Hematopoietic multipotent progenitor cell treated with erythropoietin and hydrocortisone succinate and interleukin-3 and kit ligand, for 4 days (in vitro differentiated cells): ENCODE measurements at regions not wholly inside any gene's neighbourhood (a gene's known extent, or its start where the extent isn't known, plus 50 kb on each side); places are given as distances from the start of the nearest gene placed in this dataset.

Experiments used
- DNase-seq: peaks from one replicate; pipeline ENCODE4 v3.0.0-alpha.2; 2015

DNA sequence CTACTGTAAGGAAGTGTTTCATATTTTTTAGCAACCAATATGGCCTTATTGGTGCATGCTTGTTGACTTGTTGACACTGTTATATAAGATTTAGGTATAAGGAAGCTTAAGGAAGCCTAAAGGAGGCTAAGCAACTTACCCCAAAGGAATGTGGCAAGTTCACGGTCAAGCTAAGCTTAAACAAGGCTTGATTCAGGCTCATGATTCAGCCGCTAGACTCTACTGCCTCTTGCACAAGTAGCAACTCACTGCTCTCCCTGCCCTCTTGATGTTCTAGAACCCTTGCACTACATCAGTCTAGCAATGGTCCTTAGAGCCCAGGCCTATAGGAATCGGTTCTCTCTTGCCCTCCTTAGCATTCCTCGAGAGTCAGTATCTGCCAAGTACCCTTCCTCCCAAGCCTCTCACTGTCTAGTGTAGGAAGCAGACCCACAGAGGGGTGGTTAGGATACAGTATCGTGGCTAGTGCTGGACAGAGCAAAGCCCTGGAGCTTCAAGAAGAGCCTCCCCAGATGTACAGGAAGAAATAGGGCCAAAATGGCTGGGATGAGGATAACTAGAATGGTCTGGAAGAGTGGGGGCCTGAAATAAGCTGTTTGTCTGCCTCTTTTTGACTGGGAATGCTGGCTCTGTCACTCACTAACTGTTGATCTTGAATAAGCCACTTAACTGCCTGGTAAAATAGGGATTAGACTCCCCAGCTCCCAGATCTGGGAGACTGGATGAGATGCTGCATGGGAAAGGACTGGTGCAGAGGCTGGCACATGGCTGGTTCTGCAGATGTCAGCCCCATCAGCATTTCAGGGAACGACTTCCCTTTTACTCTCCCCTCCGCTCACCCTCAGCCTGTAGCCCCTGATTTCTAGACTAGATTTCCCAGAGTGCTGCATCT is 122.2 kb downstream of the NAV1 start:
- DNase-seq, result no peak

DNA sequence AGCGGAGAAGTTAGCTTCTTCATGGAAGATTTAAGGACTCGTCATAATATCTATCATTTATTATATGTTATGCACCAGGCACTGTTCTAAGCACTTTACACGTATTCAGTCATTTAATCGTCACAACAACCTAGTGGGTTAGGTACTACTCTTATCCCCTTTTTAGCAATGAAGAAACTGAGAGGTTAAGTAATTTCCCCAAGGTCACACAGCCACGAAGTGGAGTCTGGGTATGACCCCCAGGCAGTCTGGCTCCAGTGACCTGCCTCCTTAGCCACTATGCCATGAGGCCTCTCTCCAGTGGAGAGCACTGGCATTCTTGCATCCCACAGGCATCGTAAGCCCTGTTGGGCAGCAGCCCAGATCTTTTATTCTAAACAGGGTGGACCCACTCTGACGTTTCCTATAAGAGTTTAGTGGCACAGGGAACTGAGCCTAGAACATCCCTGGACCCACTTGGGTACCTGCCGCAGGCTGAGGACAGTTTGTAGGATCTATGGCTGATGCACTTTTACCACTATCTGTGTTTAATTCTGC is 123.0 kb downstream of the NAV1 start:
- DNase-seq, result no peak

DNA sequence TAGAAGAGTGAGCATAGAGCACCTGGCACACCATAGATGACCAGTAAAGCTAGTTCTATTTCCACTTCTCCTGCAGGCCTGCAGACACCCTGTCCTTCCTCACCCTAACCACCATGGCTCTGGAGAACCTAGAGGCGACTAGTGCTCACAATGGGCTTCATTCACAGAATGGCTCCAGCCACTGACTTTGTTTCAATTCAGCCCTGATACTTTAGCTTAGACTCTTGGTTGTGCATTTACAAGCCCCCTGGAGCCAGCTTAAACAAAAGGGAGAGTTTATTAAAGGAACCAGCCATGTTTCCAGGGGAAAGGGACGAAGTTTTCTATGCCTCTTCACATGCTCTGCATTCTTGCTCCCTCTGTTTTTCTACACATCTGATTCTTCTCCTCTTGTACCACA is 123.7 kb downstream of the NAV1 start:
- no peak for DNase-seq

- no peak for DNase-seq
Measured at GRCh38 chr1:201663491-201664113, 124.7 kb downstream of the NAV1 start.

GRCh38 chr1:201665036-201665435 is 126.1 kb downstream of the NAV1 start:
- DNase-seq, result no peak

DNA sequence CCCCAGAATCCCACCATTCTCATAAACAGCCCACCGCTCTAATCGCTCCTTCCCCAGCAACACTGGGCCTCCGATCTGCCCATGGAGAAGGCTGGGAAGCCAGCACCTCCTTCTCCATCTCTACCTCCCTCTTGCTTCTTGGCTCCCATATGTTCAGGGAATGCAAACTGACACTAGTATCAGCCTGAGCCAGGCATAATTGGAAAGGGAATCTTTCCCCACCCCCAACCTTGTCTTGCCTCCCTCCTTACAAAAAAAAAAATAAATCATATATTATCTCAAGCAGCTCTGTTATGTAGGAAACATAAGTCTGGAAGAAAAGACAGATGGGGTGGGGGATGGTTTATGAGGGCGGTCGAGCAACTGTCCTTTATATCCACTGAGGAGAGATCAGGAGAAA is 127.2 kb downstream of the NAV1 start:
- no peak for DNase-seq

GRCh38 chr1:201666645-201667044 is 127.7 kb downstream of the NAV1 start:
- no peak for DNase-seq

DNA sequence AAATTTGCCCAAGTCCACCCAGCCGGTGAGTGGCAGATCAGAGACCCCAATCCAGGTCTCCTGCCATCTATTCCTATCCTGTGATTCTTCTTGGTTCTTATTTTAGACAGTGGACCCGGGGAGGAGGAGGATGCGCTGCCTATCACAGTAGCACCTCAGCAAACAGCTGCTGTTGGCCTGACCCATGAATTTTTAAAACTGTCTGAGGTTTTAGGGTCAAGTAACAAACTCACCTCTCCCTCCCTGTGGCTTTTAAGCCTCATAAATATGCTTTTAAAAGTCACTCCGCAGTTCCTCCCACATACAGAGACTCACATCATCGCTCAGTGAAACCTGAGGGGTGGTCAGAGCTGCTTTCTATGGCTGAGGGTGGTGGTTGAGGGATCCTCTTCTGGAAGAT is 128.6 kb downstream of the NAV1 start:
- no peak for DNase-seq

DNA sequence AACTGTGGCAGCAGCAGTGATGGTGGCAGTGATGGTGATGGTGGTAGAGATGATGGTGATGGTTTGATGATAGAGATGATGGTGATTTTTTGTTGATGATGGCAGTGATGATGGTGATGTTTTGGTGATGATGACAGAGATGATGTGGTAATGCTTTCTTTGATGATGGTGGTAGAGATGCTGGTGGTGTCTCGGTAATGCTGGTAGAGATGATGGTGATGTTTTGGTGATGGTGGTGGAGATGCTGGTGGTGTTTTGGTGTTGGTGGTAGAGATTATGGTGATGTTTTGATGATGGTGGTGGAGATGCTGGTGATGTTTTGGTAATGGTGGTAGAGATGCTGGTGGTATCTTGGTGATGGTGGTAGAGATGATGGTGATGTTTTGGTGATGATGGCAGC is 131.6 kb downstream of the NAV1 start:
- DNase-seq, result no peak

DNA sequence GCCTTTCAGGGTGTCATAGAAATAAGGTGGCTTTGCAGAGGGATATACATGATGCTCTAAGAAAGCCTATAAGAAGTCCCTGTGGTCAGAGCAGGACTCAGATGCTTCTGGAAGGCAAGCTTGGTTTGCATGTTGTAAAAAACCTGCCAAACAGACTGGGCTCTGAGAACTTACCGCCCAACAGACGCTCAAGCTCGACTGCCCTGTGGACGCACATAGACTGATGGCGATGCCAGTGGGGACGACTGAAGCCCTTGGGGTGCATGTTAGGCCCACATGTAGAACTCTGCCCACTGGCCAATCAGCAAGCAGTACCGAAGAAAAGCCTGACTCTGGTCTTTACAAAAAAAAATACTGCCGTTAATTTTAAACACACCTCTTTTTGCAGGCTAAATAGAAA is 133.8 kb downstream of the NAV1 start:
- DNase-seq, result no peak

GRCh38 chr1:201673093-201673492 is 134.2 kb downstream of the NAV1 start:
- DNase-seq, result peak; percentile 67

DNA sequence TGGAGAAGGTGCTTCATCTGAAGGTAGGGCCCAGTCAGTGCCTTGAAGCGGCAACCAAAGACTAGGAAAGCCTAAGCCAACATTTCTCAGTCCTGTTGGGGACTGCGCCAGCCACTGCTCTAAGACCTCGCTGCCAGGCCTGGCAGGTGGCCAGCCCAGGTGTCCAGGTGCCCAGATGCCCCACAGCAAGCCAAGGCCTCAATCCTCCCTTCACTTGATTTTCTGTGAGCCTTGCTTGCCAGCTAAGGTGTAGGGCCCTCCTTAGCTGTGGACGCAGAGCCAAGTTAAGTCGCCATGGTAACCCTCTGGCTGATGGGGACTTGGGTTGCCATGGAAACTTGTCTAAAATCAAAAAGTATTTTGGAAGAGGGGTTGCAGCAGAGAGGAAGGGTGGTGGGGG is 135.0 kb downstream of the NAV1 start:
- DNase-seq, result no peak

- peak; percentile 91 for DNase-seq
Measured at GRCh38 chr1:201675143-201675542, 136.2 kb downstream of the NAV1 start.

GRCh38 chr1:201676197-201676596 is 137.3 kb downstream of the NAV1 start:
- peak; percentile 31 for DNase-seq

- no peak for DNase-seq
Measured at GRCh38 chr1:201676641-201677040, 137.7 kb downstream of the NAV1 start.

DNA sequence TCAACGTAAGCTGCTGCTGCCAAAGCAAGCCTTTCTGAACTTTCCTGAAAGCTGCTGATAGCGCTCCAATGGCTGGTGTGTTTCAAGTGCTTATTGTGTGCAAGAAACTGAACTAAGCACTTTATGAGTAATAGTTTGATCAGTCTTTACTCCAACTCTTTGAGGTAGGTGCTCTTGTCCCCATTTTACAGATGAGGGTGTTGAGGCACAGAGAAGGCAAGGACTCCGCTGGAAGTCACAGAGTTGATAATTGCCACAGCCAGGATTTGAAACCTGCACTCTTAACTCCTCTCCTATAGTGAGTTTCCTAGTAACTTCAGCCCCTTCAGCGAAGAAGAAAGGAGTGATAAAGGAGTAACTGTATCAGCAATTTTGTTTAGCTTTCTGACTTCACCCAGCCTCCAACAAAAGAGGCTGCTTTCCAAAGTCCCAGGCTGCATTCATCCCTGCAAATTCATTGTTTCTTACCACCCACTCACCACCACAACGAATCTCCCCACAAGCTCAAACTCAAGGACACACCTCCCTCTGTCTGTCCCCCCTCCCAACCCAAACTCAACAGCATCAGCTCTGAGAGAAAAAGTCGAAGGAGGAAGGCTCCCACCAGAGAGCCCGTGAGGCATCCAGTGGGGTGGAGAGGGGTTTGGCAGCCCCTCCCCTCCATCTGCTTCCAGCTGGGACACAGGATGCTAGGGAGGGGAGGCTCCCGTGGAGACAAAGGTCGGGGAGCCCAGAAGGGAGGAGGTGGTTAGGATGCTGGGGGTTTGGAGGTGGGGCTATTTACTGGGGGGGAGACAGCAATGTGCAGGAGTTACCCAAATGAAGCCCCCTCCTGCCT is 139.6 kb downstream of the NAV1 start:
- no peak for DNase-seq

DNA sequence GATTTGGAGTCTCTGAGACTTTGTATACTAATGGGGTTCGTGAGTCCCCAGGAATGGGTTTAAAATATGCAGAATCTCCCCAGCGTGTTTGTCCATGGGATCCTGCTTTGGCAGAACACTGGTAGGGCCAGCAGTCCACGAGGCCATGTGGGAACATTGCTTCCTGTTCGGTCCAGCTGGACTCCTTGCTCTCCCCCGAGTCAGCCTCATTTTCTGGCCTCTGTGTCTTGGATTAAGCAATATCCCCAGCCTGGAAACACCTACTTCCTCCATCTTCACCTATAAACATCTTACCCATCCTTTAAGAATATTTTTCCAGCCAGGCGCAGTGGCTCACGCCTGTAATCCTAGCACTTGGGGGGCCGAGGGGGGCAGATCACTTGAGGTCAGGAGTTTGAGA is 142.4 kb downstream of the NAV1 start:
- no peak for DNase-seq

- DNase-seq, result no peak
Measured at GRCh38 chr1:201682964-201683363, 144.0 kb downstream of the NAV1 start.

GRCh38 chr1:201683397-201683796 is 144.5 kb downstream of the NAV1 start:
- no peak for DNase-seq

DNA sequence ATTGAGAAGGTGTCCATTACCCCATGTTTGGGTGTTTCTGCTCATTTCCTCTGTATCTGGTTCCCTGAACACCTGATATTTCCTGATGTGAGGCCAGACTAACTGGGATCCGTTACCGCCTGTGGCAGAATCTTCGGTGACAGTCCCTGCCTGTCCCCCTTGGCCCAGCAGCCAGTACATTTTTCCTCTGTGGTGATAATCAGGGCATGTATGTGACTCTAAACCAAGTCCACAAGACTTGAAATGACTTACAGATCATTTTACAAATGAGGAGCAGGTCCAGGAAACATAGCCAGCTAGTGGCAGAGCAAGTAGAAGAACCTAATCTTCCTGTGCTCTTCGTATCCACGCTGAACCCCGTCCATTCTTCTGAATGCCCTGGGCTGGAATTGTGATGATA is 143.5 kb upstream of the IPO9 start:
- no peak for DNase-seq

- peak; percentile 60 for DNase-seq
Measured at GRCh38 chr1:201686714-201687455, 142.1 kb upstream of the IPO9 start.

GRCh38 chr1:201688514-201688913 is 140.4 kb upstream of the IPO9 start:
- no peak for DNase-seq

DNA sequence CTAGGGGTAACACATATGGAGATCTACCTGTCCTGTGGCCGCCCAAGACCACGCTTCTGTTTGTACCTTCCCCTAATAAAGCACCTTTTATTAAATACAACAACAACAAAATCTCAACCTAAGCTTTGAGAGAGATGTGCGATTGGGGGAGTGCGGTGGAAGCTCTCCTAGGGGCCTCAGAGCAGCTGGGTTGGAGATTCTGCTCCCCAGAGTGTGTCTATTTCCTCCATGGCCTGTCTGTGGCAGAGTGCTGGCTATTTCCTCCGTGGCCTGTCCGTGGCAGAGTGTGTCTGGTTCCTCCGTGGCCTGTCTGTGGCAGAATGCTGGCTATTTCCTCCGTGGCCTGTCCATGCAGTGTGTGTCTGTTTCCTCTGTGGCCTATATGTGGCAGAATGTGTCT is 139.3 kb upstream of the IPO9 start:
- DNase-seq, result no peak
